ENCODE measurements at regions not wholly inside any gene's neighbourhood (a gene's known extent, or its start where the extent isn't known, plus 50 kb on each side); places are given as distances from the start of the nearest gene placed in this dataset.

- DNase-seq (ENCODE audit: low read depth), result no peak
Measured at GRCh38 chr7:423312-424260, 96.1 kb downstream of the PDGFA start.

GRCh38 chr7:424301-424935, 95.2 kb downstream of the PDGFA start:
- no peak for DNase-seq (ENCODE audit: low read depth)

- DNase-seq (ENCODE audit: low read depth), result no peak
Measured at GRCh38 chr7:424961-425793, 94.5 kb downstream of the PDGFA start.

GRCh38 chr7:425794-426188, 93.9 kb downstream of the PDGFA start:
- no peak for DNase-seq (ENCODE audit: low read depth)

GRCh38 chr7:426510-426909, 93.1 kb downstream of the PDGFA start:
- no peak for DNase-seq (ENCODE audit: low read depth)

GRCh38 chr7:427506-428103, 92.0 kb downstream of the PDGFA start:
- DNase-seq (ENCODE audit: low read depth), result no peak

- DNase-seq (ENCODE audit: low read depth), result no peak
Measured at GRCh38 chr7:428387-428786, 91.3 kb downstream of the PDGFA start.

- DNase-seq (ENCODE audit: low read depth), result no peak
Measured at GRCh38 chr7:428927-429827, 90.5 kb downstream of the PDGFA start.

GRCh38 chr7:429828-430180, 89.8 kb downstream of the PDGFA start:
- DNase-seq (ENCODE audit: low read depth), result no peak

GRCh38 chr7:431041-431440, 88.6 kb downstream of the PDGFA start:
- DNase-seq (ENCODE audit: low read depth), result no peak

- DNase-seq (ENCODE audit: low read depth), result no peak
Measured at GRCh38 chr7:431658-432111, 88.0 kb downstream of the PDGFA start.

- no peak for DNase-seq (ENCODE audit: low read depth)
Measured at GRCh38 chr7:432256-432655, 87.4 kb downstream of the PDGFA start.

GRCh38 chr7:432933-433332, 86.7 kb downstream of the PDGFA start:
- DNase-seq (ENCODE audit: low read depth), result no peak

GRCh38 chr7:433558-433957, 86.1 kb downstream of the PDGFA start:
- no peak for DNase-seq (ENCODE audit: low read depth)

GRCh38 chr7:434891-435629, 84.6 kb downstream of the PDGFA start:
- no peak for DNase-seq (ENCODE audit: low read depth)

- no peak for DNase-seq (ENCODE audit: low read depth)
Measured at GRCh38 chr7:435630-436366, 83.8 kb downstream of the PDGFA start.

GRCh38 chr7:436367-437128, 83.1 kb downstream of the PDGFA start:
- DNase-seq (ENCODE audit: low read depth), result no peak

All from HT1080 (cell line).